Breast epithelium (tissue), 3 donors: ENCODE measurements at regions not wholly inside any gene's neighbourhood (a gene's known extent, or its start where the extent isn't known, plus 50 kb on each side); places are given as distances from the start of the nearest gene placed in this dataset.

Experiments used
- POLR2A ChIP-seq: fragments of 450-650 bp; IDR thresholded peaks from one replicate; pipeline ENCODE4 v1.6.1; 2016; ENCODE audit warnings: antibody characterized with exemption, mild to moderate bottlenecking, moderate library complexity
- POLR2AphosphoS5 ChIP-seq, 3 donors: sonication (generic); formaldehyde crosslinking; IDR thresholded peaks; one replicate each; pipeline ENCODE4 v1.6.1; 2017; ENCODE audit warnings: antibody characterized with exemption in 3 of 3
- TF ChIP-seq, protein P1 (sequence below), 3 donors: fragments of 450-650 bp; IDR thresholded peaks; one replicate each; pipeline ENCODE4 v1.5.1; 2016 to 2017; ENCODE audit warnings: antibody characterized with exemption in 3 of 3, mild to moderate bottlenecking in 3 of 3, moderate library complexity in 3 of 3

DNA sequence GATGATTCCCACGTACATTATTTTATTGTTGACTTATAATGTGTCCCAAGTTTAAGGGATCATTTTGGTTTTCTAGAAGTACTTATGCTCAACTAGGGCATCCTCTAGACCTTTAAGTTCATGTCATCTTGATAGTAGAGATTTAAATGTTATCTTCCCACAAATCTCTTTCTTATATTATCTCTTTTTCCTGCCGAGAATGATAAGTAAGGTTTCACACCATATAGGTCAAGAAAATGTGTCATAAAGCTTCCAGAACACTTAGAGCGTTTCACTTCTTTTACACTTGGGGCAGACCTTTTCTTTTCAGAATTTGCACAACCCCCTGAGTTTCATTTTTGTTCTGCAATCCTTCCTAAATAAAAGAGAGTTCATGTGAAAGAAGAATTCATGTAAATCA is 142.0 kb upstream of the CBLB start:
- TF ChIP-seq, protein P1, sequence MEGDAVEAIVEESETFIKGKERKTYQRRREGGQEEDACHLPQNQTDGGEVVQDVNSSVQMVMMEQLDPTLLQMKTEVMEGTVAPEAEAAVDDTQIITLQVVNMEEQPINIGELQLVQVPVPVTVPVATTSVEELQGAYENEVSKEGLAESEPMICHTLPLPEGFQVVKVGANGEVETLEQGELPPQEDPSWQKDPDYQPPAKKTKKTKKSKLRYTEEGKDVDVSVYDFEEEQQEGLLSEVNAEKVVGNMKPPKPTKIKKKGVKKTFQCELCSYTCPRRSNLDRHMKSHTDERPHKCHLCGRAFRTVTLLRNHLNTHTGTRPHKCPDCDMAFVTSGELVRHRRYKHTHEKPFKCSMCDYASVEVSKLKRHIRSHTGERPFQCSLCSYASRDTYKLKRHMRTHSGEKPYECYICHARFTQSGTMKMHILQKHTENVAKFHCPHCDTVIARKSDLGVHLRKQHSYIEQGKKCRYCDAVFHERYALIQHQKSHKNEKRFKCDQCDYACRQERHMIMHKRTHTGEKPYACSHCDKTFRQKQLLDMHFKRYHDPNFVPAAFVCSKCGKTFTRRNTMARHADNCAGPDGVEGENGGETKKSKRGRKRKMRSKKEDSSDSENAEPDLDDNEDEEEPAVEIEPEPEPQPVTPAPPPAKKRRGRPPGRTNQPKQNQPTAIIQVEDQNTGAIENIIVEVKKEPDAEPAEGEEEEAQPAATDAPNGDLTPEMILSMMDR (IDR thresholded peaks at IDR 0.05) = no peak
- TF ChIP-seq POLR2AphosphoS5 (IDR thresholded peaks at IDR 0.05) (no peak), POLR2A (no peak)
